ENCODE measurements at regions not wholly inside any gene's neighbourhood (a gene's known extent, or its start where the extent isn't known, plus 50 kb on each side); places are given as distances from the start of the nearest gene placed in this dataset.

- DNase-seq: peak; percentile 37
Observed at GRCh38 chr6:90463359-90463758, 123.5 kb downstream of the MAP3K7 start.

GRCh38 chr6:90462102-90462501 lies 124.8 kb downstream of the MAP3K7 start:
- no peak for DNase-seq

GRCh38 chr6:90461383-90461782 lies 125.5 kb downstream of the MAP3K7 start:
- DNase-seq: no peak

- no peak for DNase-seq
Observed at GRCh38 chr6:90460051-90460450, 126.8 kb downstream of the MAP3K7 start.

GRCh38 chr6:90459225-90459758 lies 127.6 kb downstream of the MAP3K7 start:
- no peak for DNase-seq

GRCh38 chr6:90458353-90459224 lies 128.3 kb downstream of the MAP3K7 start:
- DNase-seq: peak; percentile 59

- DNase-seq: no peak
Observed at GRCh38 chr6:90457867-90458259, 129.0 kb downstream of the MAP3K7 start.

GRCh38 chr6:90456997-90457866 lies 129.6 kb downstream of the MAP3K7 start:
- peak; percentile 14 for DNase-seq

GRCh38 chr6:90456001-90456400 lies 130.9 kb downstream of the MAP3K7 start:
- DNase-seq: no peak

GRCh38 chr6:90454836-90455427 lies 131.9 kb downstream of the MAP3K7 start:
- no peak for DNase-seq

- DNase-seq: no peak
Observed at GRCh38 chr6:90450268-90450953, 136.5 kb downstream of the MAP3K7 start.

GRCh38 chr6:90449311-90449710 lies 137.6 kb downstream of the MAP3K7 start:
- no peak for DNase-seq

- DNase-seq: no peak
Observed at GRCh38 chr6:90448836-90449235, 138.0 kb downstream of the MAP3K7 start.

GRCh38 chr6:90446164-90446563 lies 140.7 kb downstream of the MAP3K7 start:
- DNase-seq: no peak

GRCh38 chr6:90445533-90446108 lies 141.3 kb downstream of the MAP3K7 start:
- no peak for DNase-seq

GRCh38 chr6:90444160-90444714 lies 142.6 kb downstream of the MAP3K7 start:
- no peak for DNase-seq

GRCh38 chr6:90442366-90442765 lies 144.5 kb downstream of the MAP3K7 start:
- DNase-seq: no peak

GRCh38 chr6:90440586-90441283 lies 144.1 kb upstream of the BACH2 start:
- DNase-seq: no peak

- no peak for DNase-seq
Observed at GRCh38 chr6:90439586-90439985, 142.9 kb upstream of the BACH2 start.

- DNase-seq: no peak
Observed at GRCh38 chr6:90436403-90436802, 139.8 kb upstream of the BACH2 start.

All from central memory CD4-positive, alpha-beta T cell (primary cell).